PC-9 (cell line): ENCODE measurements at regions not wholly inside any gene's neighbourhood (a gene's known extent, or its start where the extent isn't known, plus 50 kb on each side); places are given as distances from the start of the nearest gene placed in this dataset.

Experiments
- EZH2 ChIP-seq: fragments of 200-600 bp; sonication (generic); IDR thresholded peaks from 2 replicates; pipeline ENCODE4 v1.8.0; 2017; ENCODE audit warnings: antibody characterized with exemption, low read depth
- TF ChIP-seq, protein P1 (sequence below): fragments of 200-600 bp; sonication (generic); conservative IDR thresholded peaks from 2 replicates; pipeline ENCODE4 v1.6.1; 2017; ENCODE audit warnings: mixed run types, antibody characterized with exemption, mild to moderate bottlenecking, moderate library complexity

DNA sequence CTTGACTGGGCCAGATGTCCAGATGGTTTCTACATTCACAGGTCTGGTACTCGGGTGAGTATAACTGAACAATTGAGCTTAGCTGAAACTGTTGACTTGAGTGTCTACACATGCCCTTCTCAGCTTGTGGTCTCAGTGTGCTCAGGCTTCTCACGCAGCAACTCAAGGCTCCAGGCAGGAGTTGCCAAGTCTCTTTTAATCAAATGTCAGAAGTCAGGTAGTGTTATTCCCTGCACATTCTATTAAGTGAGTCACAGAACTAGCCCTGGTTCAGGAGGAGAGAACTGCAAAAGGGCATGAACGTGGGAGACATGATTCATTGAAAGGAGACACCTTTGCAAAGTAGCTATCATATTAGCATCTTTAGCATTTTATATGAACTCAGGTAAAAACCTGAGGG is 199.3 kb upstream of the ACTBL2 start:
- TF ChIP-seq, protein P1, sequence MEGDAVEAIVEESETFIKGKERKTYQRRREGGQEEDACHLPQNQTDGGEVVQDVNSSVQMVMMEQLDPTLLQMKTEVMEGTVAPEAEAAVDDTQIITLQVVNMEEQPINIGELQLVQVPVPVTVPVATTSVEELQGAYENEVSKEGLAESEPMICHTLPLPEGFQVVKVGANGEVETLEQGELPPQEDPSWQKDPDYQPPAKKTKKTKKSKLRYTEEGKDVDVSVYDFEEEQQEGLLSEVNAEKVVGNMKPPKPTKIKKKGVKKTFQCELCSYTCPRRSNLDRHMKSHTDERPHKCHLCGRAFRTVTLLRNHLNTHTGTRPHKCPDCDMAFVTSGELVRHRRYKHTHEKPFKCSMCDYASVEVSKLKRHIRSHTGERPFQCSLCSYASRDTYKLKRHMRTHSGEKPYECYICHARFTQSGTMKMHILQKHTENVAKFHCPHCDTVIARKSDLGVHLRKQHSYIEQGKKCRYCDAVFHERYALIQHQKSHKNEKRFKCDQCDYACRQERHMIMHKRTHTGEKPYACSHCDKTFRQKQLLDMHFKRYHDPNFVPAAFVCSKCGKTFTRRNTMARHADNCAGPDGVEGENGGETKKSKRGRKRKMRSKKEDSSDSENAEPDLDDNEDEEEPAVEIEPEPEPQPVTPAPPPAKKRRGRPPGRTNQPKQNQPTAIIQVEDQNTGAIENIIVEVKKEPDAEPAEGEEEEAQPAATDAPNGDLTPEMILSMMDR: no peak
- TF ChIP-seq EZH2: no peak
